ENCODE measurements at regions not wholly inside any gene's neighbourhood (a gene's known extent, or its start where the extent isn't known, plus 50 kb on each side); places are given as distances from the start of the nearest gene placed in this dataset.

GRCh38 chr5:164346785-164347630 lies 841.6 kb downstream of the MAT2B start:
- H3K9me3 ChIP-seq = no peaks in the 10 kb centered on the region

DNA sequence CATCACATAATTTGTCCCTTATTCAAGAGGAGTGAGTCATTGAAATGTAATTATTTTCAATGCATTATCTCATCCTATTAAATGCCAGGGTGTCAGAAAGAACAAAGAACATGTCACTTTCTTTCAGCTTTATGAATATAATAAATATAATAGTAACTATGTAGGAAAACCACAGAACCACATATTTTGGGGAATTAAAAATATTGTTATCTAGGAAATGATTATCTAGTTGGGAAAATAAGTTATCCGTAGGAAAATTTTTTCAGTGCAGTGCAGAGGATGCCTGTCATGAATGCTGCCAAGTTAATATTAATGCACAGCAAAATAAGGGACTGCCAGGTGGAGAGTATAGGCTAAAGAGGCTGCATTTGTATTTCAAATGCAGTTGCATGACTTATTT lies 844.8 kb downstream of the MAT2B start:
- ATAC-seq (no peak), DNase-seq (no peak)
- intact Hi-C loops (cut with DNase I; ENCODE audit: low total_unique reads) = no loop called here
- Histone ChIP-seq H3K27ac (no peak overlapping the region), H3K9me3 (no peaks in the 10 kb centered on the region), H3K36me3 (no peaks in the 10 kb centered on the region), H3K27me3 (no peaks in the 10 kb centered on the region), H3K4me3 (no peak overlapping the region), H3K4me1 (no peaks in the 10 kb centered on the region)
- TF ChIP-seq POLR2A (IDR thresholded peaks at IDR 0.05) = no peak
- TF ChIP-seq, protein P1, sequence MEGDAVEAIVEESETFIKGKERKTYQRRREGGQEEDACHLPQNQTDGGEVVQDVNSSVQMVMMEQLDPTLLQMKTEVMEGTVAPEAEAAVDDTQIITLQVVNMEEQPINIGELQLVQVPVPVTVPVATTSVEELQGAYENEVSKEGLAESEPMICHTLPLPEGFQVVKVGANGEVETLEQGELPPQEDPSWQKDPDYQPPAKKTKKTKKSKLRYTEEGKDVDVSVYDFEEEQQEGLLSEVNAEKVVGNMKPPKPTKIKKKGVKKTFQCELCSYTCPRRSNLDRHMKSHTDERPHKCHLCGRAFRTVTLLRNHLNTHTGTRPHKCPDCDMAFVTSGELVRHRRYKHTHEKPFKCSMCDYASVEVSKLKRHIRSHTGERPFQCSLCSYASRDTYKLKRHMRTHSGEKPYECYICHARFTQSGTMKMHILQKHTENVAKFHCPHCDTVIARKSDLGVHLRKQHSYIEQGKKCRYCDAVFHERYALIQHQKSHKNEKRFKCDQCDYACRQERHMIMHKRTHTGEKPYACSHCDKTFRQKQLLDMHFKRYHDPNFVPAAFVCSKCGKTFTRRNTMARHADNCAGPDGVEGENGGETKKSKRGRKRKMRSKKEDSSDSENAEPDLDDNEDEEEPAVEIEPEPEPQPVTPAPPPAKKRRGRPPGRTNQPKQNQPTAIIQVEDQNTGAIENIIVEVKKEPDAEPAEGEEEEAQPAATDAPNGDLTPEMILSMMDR (IDR thresholded peaks at IDR 0.05 in 4 of 5, conservative IDR thresholded peaks at IDR 0.05 in 1 of 5) = no peak
- in situ Hi-C loops (cut with MboI; ENCODE audit: low sequenced_read_pairs in 4 of 4) = no loop called here

More at GRCh38 chr5:164346785-164347630, 841.6 kb downstream of the MAT2B start:
- Histone ChIP-seq H3K27me3 (no peaks in the 10 kb centered on the region), H3K4me1 (no peaks in the 10 kb centered on the region), H3K4me3 (no peak overlapping the region), H3K27ac (no peak overlapping the region), H3K36me3 (no peaks in the 10 kb centered on the region)
- ATAC-seq (no peak), DNase-seq (no peak)
- in situ Hi-C loops (cut with MboI; ENCODE audit: low sequenced_read_pairs in 4 of 4) = no loop called here
- intact Hi-C loops (cut with DNase I; ENCODE audit: low total_unique reads) = no loop called here
- TF ChIP-seq, protein P1 (IDR thresholded peaks at IDR 0.05 in 4 of 5, conservative IDR thresholded peaks at IDR 0.05 in 1 of 5) = no peak
- TF ChIP-seq POLR2A (IDR thresholded peaks at IDR 0.05) = no peak

DNA sequence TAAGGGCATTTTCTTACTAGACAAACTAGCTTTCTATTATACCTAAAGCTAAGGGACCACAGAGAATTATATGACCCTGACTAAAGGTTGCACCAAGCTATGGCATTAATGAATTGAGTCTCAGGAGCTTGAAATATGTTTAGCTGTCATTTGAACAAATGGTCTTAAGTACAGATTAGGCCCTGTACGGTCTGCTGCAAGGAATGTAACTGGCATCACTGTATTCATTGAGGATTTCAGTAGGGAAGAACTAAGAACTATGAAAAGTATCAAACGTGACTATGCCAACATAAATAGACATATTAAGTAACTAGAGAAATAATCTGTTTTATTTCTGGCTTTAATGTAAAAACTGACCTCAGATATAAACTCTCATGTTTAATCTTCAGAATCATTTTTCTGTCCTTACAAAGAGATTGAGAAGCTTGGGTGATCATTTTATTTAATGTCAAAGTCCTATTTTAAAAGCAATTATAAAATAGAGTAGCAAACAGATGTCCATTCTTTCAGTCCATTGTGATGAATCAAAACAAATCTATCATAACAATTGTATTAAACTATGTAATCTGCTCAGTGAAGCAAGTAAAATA lies 845.9 kb downstream of the MAT2B start:
- TF ChIP-seq, protein P1 (IDR thresholded peaks at IDR 0.05 in 4 of 5, conservative IDR thresholded peaks at IDR 0.05 in 1 of 5) = no peak
- TF ChIP-seq POLR2A (IDR thresholded peaks at IDR 0.05) = no peak
- DNase-seq = no peak
- no peak for ATAC-seq
- intact Hi-C loops (cut with DNase I; ENCODE audit: low total_unique reads) = no loop called here
- no peaks in the 10 kb centered on the region for H3K27me3 ChIP-seq
- H3K4me3 ChIP-seq = no peak overlapping the region
- H3K9me3 ChIP-seq = no peaks in the 10 kb centered on the region
- H3K36me3 ChIP-seq = no peaks in the 10 kb centered on the region
- in situ Hi-C loops (cut with MboI; ENCODE audit: low sequenced_read_pairs in 4 of 4) = no loop called here
- H3K27ac ChIP-seq = no peak overlapping the region
- H3K4me1 ChIP-seq = no peaks in the 10 kb centered on the region

DNA sequence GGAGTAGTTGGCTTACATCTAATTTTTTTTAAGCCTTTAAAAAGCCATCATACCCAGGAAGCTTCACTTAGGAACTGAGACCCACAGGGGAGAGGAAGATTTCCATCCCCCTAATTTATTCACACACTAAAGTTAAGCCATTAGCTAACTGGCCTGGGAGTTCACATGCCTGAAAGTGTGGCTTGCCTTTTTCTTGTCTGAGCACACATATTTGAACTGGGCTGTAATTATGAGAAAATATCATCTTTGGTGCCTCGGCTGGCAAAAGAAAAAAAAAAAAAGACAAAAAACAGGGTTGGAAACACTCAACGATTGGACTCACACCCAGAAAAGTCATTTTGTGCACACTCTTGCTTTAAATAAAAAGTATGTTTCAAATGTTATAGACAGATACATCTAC lies 847.3 kb downstream of the MAT2B start:
- ATAC-seq (no peak), DNase-seq (no peak)
- H3K36me3 ChIP-seq = no peaks in the 10 kb centered on the region
- no peaks in the 10 kb centered on the region for H3K4me1 ChIP-seq
- H3K4me3 ChIP-seq = no peak overlapping the region
- intact Hi-C loops (cut with DNase I; ENCODE audit: low total_unique reads) = no loop called here
- in situ Hi-C loops (cut with MboI; ENCODE audit: low sequenced_read_pairs in 4 of 4) = no loop called here
- H3K9me3 ChIP-seq = no peaks in the 10 kb centered on the region
- no peak overlapping the region for H3K27ac ChIP-seq
- TF ChIP-seq, protein P1 (IDR thresholded peaks at IDR 0.05 in 4 of 5, conservative IDR thresholded peaks at IDR 0.05 in 1 of 5) = no peak
- no peak for TF ChIP-seq POLR2A (IDR thresholded peaks at IDR 0.05)
- H3K27me3 ChIP-seq = no peaks in the 10 kb centered on the region

Data from gastrocnemius medialis (tissue), 4 donors.